ENCODE measurements at regions not wholly inside any gene's neighbourhood (a gene's known extent, or its start where the extent isn't known, plus 50 kb on each side); places are given as distances from the start of the nearest gene placed in this dataset.
"Not testable (repeated sequence)": the region's sequence is repeated elsewhere in the genome, so short reads cannot be mapped to it uniquely, and the experiment has no call there.

- DNase-seq (ENCODE audit: missing footprints) = no peak
- intact Hi-C loops (cut with DNase I) = no loop called here
- no peak for ATAC-seq
Observed at GRCh38 chr7:10521306-10521705, 452.4 kb upstream of the PHF14 start.

DNA sequence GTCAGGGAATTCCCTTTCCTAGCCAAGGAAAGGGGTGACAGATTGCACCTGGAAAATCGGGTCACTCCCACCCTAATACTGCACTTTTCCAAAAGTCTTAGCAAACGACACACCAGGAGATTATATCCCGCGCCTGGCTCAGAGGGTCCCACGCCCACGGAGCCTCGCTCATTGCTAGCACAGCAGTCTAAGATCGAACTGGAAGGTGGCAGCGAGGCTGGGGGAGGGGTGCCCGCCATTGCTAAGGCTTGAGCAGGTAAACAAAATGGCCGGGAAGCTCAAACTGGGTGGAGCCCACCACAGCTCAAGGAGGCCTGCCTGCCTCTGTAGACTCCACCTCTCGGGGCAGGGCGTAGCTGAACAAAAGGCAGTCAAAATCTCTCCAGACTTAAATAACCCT is 440.2 kb upstream of the PHF14 start:
- ATAC-seq; DNase-seq (ENCODE audit: missing footprints); intact Hi-C loops (cut with DNase I): not testable (repeated sequence)

- ATAC-seq (no peak), DNase-seq (ENCODE audit: missing footprints) (no peak)
- intact Hi-C loops (cut with DNase I) = no loop called here
Observed at GRCh38 chr7:10536561-10536960, 437.1 kb upstream of the PHF14 start.

DNA sequence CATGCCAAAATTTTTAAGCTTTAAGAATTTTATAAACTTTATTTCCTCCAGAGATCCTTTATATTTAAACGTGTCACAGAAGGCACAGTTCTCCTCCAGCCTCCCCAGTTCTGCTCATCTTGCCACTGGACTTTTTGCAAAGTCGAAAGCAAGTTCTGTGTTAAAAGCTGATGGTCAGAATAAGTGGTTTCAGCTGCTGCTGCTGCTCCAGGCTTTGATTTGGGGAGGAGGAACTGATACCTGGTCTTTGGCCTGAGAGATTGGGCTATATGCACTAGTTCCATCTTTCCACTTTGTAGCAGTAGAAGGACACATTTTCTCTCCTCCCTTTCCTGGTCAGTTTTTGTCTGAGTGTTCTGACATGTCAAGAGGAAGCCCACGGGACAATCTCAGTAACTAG is 435.9 kb upstream of the PHF14 start:
- DNase-seq (ENCODE audit: missing footprints) (no peak), ATAC-seq (no peak)
- intact Hi-C loops (cut with DNase I) = no loop called here

- intact Hi-C loops (cut with DNase I) = no loop called here
- no peak for ATAC-seq
- no peak for DNase-seq (ENCODE audit: missing footprints)
Observed at GRCh38 chr7:10557375-10557774, 416.3 kb upstream of the PHF14 start.

- ATAC-seq (no peak), DNase-seq (ENCODE audit: missing footprints) (no peak)
- intact Hi-C loops (cut with DNase I) = no loop called here
Observed at GRCh38 chr7:10560497-10560896, 413.2 kb upstream of the PHF14 start.

GRCh38 chr7:10568891-10569290 is 404.8 kb upstream of the PHF14 start:
- no peak for DNase-seq (ENCODE audit: missing footprints)
- ATAC-seq = no peak
- intact Hi-C loops (cut with DNase I) = no loop called here

DNA sequence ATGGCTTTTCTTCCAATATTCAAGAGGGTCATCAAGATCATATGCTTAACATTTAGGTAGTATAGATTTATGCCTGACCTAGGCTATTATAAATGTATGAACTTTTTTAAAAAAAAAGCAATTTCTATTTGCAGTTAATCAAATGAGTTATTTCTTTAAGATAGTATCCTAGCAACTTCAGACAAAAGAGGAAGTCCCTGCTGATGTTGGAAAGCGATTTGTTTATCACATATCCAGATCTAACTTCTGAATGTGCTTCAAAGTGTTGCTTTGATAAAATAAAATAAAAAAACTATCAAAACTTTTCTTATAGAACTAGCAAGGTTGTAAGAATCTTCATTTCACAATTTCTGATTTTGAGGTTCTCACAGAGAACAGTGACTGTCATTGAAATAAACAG is 401.9 kb upstream of the PHF14 start:
- DNase-seq (ENCODE audit: missing footprints) = no peak
- intact Hi-C loops (cut with DNase I) = no loop called here
- no peak for ATAC-seq

- ATAC-seq (no peak), DNase-seq (ENCODE audit: missing footprints) (no peak)
- intact Hi-C loops (cut with DNase I) = no loop called here
Observed at GRCh38 chr7:10577866-10578374, 395.8 kb upstream of the PHF14 start.

DNA sequence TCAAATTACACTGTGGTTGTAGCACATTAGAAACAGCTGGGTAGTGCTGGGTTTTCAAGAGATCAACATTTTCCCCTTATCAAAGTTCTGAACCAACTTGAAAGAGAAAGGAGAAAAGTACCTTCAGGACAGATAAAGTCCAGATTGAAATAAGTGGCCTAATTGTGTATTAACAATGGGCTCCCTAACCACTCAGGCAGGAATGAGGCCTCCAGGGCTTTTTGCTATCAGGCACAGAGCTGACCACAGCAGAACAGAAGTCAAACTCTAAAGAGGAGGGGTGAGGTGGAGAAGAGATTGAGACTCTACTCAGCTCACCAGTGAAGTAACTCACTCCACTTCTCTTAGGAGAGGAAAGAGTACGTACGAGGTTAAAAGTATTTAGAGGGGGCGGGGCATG is 394.1 kb upstream of the PHF14 start:
- DNase-seq (ENCODE audit: missing footprints) (no peak), ATAC-seq (no peak)
- intact Hi-C loops (cut with DNase I) = no loop called here

DNA sequence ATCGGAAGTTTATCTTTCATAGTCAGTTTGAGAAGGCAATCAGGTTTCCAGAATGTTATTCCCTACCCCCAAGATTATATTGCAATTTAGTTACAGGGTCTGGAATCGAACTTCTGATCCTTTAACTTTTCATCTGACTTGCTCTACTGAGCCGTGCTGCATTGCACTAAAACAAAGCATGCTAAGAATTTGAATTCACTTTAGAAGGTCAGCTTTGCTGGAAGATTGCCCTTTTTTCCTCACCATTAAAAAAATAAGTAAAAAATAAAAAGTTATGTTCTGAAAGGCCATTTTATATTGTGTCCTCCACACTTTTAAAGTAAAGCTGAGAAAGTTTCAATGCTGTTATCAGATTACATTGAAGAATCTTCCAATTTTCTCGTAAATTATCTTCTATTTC is 388.8 kb upstream of the PHF14 start:
- intact Hi-C loops (cut with DNase I) = no loop called here
- ATAC-seq (no peak), DNase-seq (ENCODE audit: missing footprints) (no peak)

DNA sequence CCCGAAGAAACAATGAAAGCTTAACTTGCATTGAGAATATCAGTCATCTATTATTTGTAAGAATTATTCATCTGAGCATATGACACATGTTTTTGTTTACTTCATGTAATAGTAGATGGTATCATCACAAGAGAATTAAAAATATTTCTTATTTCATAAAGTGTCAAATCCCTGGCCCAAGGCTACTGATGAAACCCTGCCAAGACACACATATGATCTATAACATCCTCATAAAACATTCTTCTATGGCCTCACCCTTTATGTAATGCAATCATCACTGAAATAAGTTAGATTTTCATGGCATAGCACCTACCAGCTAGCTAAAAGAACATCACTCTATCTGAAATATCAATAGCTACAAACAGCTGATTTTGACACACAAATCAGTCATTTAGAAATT is 385.6 kb upstream of the PHF14 start:
- DNase-seq (ENCODE audit: missing footprints) (no peak), ATAC-seq (no peak)
- intact Hi-C loops (cut with DNase I) = no loop called here

DNA sequence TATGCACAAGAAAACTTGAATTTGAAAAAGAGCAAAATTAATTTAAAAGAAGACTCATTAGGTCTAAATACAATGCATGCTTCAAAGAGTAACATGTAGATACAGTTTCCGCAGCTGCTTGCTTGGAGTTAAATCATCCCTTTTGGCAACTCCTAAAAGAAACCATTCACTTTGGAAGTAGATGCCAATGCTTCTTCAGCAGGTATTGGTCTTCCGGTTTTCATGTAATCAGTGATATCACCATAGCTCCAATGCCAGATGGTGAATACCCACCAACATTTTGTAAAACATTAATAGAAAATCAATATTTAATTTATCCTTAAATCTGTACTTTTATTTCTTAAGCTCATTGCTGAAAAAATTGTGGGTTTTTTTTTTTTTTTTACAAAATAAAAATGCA is 381.1 kb upstream of the PHF14 start:
- no peak for ATAC-seq
- no peak for DNase-seq (ENCODE audit: missing footprints)
- intact Hi-C loops (cut with DNase I) = no loop called here

GRCh38 chr7:10593080-10593479 is 380.6 kb upstream of the PHF14 start:
- DNase-seq (ENCODE audit: missing footprints) = no peak
- ATAC-seq = no peak
- intact Hi-C loops (cut with DNase I) = no loop called here

DNA sequence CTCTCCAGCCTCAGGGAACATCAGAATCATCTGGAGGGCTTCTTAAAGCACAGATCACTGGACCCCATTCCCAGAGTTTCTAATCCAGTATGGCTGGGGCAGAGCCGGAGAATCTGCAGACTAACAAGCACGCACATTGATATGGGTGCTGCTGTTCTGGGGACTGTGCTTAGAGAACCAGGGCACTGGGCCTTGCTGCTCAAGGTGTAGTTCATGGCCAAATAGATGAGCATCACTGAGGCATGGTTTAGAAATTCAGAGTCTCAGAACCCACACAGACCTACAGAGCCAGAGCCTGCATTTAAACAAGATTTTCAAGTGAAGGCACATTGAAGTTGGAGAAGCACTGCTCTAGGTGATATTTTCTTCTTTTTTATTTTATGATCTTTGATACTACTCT is 376.8 kb upstream of the PHF14 start:
- DNase-seq (ENCODE audit: missing footprints) (no peak), ATAC-seq (no peak)
- intact Hi-C loops (cut with DNase I) = no loop called here

- ATAC-seq = no peak
- intact Hi-C loops (cut with DNase I) = no loop called here
- DNase-seq (ENCODE audit: missing footprints) = no peak
Observed at GRCh38 chr7:10604128-10604527, 369.5 kb upstream of the PHF14 start.

DNA sequence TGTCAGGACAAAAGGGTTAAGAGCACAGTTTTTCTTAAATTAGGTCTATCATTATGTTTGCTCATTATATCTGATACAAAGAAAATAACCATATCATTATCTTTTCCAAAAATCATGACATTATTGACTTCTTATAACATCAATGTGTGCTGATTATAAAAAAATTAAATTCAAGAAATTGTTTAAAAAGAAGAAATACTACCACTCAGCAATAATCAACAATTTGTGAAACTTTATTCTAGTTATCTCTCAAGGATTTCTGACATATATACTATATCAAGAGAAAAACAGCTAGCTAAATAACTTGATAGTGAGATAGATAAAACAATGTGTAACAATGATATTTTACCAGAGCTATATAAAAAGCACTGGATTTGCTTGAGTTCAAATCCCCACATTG is 360.7 kb upstream of the PHF14 start:
- intact Hi-C loops (cut with DNase I) = no loop called here
- DNase-seq (ENCODE audit: missing footprints) = no peak
- no peak for ATAC-seq

GRCh38 chr7:10618953-10619352 is 354.7 kb upstream of the PHF14 start:
- no peak for ATAC-seq
- intact Hi-C loops (cut with DNase I) = no loop called here
- DNase-seq (ENCODE audit: missing footprints) = no peak

DNA sequence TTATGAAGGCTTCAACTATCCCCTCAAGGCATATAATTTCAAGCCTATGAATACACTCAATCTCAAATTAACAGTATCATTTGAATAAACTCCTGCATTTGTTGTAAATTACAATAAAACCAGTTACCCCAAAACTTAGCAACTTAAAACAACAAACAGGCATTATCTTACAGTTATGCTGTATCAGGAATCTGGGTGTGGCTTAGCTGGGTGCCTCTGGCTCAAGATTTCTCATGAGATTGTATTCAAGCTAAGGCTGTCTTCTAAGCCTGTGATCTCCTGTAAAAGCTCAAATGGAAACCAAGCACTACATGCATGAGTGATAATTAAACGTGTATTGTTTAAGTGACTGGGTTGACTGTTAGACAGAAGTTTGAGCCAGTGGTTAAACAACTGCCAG is 341.0 kb upstream of the PHF14 start:
- ATAC-seq = no peak
- no peak for DNase-seq (ENCODE audit: missing footprints)
- intact Hi-C loops (cut with DNase I) = no loop called here

- DNase-seq (ENCODE audit: missing footprints) (no peak), ATAC-seq (no peak)
- intact Hi-C loops (cut with DNase I) = no loop called here
Observed at GRCh38 chr7:10634239-10634638, 339.4 kb upstream of the PHF14 start.

- intact Hi-C loops (cut with DNase I) = no loop called here
- no peak for ATAC-seq
- DNase-seq (ENCODE audit: missing footprints) = no peak
Observed at GRCh38 chr7:10637991-10638390, 335.7 kb upstream of the PHF14 start.

DNA sequence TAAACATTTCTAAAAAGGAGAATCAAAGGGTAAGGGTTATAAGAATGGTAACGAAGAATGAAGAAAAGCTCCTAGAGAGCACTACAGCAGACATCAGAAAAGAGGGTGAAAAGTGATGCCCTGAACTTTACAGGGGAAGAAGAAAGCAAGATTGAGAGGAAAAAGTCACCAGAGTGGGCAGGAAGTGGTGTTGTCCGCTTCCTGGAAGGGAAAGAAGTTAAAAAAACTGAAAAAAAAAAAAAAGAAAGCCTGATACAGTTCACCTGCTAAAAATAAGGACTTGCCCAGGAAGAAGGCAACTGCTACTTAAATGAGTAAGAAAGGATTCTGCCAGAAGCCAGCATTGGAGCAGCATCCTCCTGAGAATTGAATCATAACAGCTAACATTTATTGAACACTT is 330.1 kb upstream of the PHF14 start:
- no peak for ATAC-seq
- DNase-seq (ENCODE audit: missing footprints) = no peak
- intact Hi-C loops (cut with DNase I) = no loop called here
